Esophagus squamous epithelium (tissue), 5 donors: ENCODE measurements at regions not wholly inside any gene's neighbourhood (a gene's known extent, or its start where the extent isn't known, plus 50 kb on each side); places are given as distances from the start of the nearest gene placed in this dataset.

ENCODE experiments used
- DNase-seq: peaks from one replicate; lab custom pipeline; 2025; lab: John Stamatoyannopoulos, UW
- H3K27ac ChIP-seq, 4 donors: fragments of 200-600 bp; sonication (generic); one replicate each; pipeline ENCODE4 v1.5.1; 2016 to 2019; ENCODE audit warnings: mild to moderate bottlenecking in 1 of 4
- H3K27me3 ChIP-seq, 4 donors: fragments of 200-600 bp; sonication (generic); 1 replicate in 3 of 4; 2 replicates in 1 of 4; pipeline versions ENCODE4 v1.5.1 to v1.6.0; 2017 to 2021; ENCODE audit warnings: antibody characterized with exemption in 1 of 4
- H3K36me3 ChIP-seq, 3 donors: fragments of 200-600 bp; sonication (generic); one replicate each; pipeline ENCODE4 v1.5.1; 2016 to 2019
- H3K4me1 ChIP-seq, 3 donors: fragments of 200-600 bp; sonication (generic); one replicate each; pipeline ENCODE4 v1.5.1; 2017 to 2019
- H3K4me3 ChIP-seq, 4 donors: fragments of 200-600 bp; sonication (generic); 1 replicate in 3 of 4; 2 replicates in 1 of 4; pipeline ENCODE4 v1.5.1; 2016 to 2019; ENCODE audit warnings: mild to moderate bottlenecking in 2 of 4, moderate library complexity in 1 of 4
- H3K9me3 ChIP-seq, 3 donors: fragments of 200-600 bp; sonication (generic); one replicate each; pipeline ENCODE4 v1.5.1; 2016 to 2019
- POLR2A ChIP-seq, 4 donors: fragments of 450-650 bp; IDR thresholded peaks; one replicate each; pipeline ENCODE4 v1.6.1; 2017; ENCODE audit warnings: antibody characterized with exemption in 4 of 4, mild to moderate bottlenecking in 4 of 4, moderate library complexity in 3 of 4
- WGBS, 2 donors: methylation state at CpG; one replicate each; pipeline ENCODE4 v1.1.5; 2018; 5-methylcytosine and 5-hydroxymethylcytosine counted together
- intact Hi-C: fragments of 100-400 bp; cut with DNase I; formaldehyde crosslinking; loops from one replicate; pipeline ENCODE4 v1.15.0; 2022
- TF ChIP-seq, protein P1 (sequence below), 6 experiments: fragments of 450-650 bp in 4 of 6; fragments of 200-600 bp in 2 of 6; sonication (generic) in 2 of 6; IDR thresholded peaks; one replicate each; pipeline ENCODE4 v1.5.1; 2016 to 2019; ENCODE audit warnings: antibody characterized with exemption in 6 of 6, mild to moderate bottlenecking in 4 of 6, moderate library complexity in 4 of 6
- donor health status: DM: yes; HTN: yes; CAD: no.

DNA sequence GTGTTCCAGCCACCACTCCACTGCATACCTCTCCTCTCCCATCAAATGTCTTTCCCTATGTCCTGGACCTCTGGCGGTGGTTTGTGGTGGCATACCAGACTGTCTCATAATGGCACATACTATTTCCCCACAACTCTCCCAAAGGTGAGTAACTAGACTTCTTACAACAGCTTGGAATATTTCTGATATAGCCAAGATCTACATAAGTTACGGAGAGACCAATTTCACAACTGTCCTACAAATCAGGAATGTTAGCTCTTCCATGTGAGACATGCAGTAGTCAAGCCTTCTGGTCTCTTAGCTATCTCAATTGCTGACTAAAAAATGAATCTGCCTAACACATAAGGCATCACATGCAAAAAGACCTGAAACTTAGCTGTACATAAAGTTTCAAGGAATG is 588.9 kb downstream of the RNF144B start:
- H3K27ac ChIP-seq: no peak overlapping the region

DNA sequence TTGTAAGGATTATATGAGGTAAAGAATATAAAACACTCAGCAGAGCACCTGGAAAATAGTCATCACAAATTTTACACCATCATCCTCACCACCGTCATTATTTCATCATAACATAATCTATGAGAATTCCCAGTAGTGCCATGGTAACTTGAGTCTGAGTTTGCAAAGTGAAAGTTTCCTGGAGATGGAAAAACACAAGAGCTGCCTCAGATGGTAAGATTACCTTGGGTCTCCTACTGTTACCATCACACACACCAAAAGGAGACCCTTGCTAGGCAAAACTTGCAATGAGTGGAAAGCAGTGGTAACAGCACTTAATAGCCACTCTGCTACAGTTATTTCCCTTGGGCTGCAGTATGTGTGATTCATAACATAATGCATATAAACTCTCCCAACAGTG is 589.8 kb downstream of the RNF144B start:
- WGBS, 2 donors: 60 to 76% methylated on average over 1 of the region's 1 CpG
- Histone ChIP-seq H3K36me3 (no peaks in the 10 kb centered on the region), H3K27ac (no peak overlapping the region), H3K27me3 (no peaks in the 10 kb centered on the region), H3K4me3 (no peak overlapping the region), H3K4me1 (no peaks in the 10 kb centered on the region), H3K9me3 (no peaks in the 10 kb centered on the region)
- intact Hi-C loops: no loop called here
- TF ChIP-seq, protein P1, sequence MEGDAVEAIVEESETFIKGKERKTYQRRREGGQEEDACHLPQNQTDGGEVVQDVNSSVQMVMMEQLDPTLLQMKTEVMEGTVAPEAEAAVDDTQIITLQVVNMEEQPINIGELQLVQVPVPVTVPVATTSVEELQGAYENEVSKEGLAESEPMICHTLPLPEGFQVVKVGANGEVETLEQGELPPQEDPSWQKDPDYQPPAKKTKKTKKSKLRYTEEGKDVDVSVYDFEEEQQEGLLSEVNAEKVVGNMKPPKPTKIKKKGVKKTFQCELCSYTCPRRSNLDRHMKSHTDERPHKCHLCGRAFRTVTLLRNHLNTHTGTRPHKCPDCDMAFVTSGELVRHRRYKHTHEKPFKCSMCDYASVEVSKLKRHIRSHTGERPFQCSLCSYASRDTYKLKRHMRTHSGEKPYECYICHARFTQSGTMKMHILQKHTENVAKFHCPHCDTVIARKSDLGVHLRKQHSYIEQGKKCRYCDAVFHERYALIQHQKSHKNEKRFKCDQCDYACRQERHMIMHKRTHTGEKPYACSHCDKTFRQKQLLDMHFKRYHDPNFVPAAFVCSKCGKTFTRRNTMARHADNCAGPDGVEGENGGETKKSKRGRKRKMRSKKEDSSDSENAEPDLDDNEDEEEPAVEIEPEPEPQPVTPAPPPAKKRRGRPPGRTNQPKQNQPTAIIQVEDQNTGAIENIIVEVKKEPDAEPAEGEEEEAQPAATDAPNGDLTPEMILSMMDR (IDR thresholded peaks at IDR 0.05): no peak
- TF ChIP-seq POLR2A (IDR thresholded peaks at IDR 0.05): no peak
- no peak for DNase-seq

More for the DNA sequence above, 588.9 kb downstream of the RNF144B start:
- Histone ChIP-seq H3K4me3 (no peak overlapping the region), H3K36me3 (no peaks in the 10 kb centered on the region), H3K9me3 (no peaks in the 10 kb centered on the region), H3K4me1 (no peaks in the 10 kb centered on the region), H3K27me3 (no peaks in the 10 kb centered on the region)
- intact Hi-C loops: no loop called here
- no peak for DNase-seq
- 81 to 96% methylated on average over 2 of the region's 2 CpGs for WGBS, 2 donors
- TF ChIP-seq, protein P1 (IDR thresholded peaks at IDR 0.05): no peak
- no peak for TF ChIP-seq POLR2A (IDR thresholded peaks at IDR 0.05)

DNA sequence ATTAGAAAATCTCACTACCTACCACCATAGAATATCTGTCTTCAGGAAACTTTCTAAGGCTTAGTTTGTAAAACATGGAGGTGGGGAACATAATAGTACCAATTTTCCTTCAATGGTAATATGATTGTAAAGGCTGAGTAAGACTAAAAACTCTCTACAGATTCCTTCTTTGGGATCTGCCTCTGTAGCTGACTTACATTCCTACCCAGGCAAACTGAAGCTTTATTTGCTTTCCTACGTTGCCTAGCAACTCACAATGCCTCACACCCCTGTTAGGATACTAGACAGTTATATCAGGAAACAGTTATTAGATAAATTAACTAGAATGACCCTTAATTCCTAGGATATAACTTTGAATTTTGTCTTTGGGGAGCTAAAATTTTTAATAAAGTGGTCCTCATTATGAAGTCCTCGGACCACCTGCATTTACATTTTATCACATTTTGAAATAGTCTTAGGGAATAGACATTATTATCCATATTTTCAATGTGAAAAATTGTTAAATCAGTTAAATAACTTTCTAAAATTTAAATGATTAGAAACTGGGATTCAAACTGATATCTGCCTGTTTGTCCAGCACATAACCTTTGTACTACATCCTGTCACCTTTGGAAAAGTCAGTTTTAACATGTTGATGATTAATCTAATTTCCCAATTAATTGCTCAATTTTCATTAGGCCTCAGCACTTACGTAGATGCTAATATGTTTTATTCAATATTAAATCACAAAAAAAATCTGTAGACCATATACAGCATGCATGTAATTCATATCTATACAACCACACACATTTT is 591.4 kb downstream of the RNF144B start:
- no peak overlapping the region for H3K27ac ChIP-seq
- H3K9me3 ChIP-seq: no peaks in the 10 kb centered on the region
- no peaks in the 10 kb centered on the region for H3K27me3 ChIP-seq
- TF ChIP-seq, protein P1 (IDR thresholded peaks at IDR 0.05): no peak
- TF ChIP-seq POLR2A (IDR thresholded peaks at IDR 0.05): no peak
- no peak overlapping the region for H3K4me3 ChIP-seq
- DNase-seq: no peak
- WGBS, 2 donors: 51 to 54% methylated on average over 3 of the region's 3 CpGs
- H3K36me3 ChIP-seq: no peaks in the 10 kb centered on the region
- H3K4me1 ChIP-seq: no peaks in the 10 kb centered on the region
- intact Hi-C loops: no loop called here

GRCh38 chr6:18985061-18985460 is 597.9 kb downstream of the RNF144B start:
- peaks cover 0 to 3% (median 0%) of the 10 kb centered on the region in 3 donors for H3K4me1 ChIP-seq
- no peak overlapping the region for H3K27ac ChIP-seq
- no peaks in the 10 kb centered on the region for H3K36me3 ChIP-seq
- intact Hi-C loops: no loop called here
- H3K4me3 ChIP-seq: no peak overlapping the region
- H3K9me3 ChIP-seq: no peaks in the 10 kb centered on the region
- 78 to 84% methylated on average over 8 of the region's 8 CpGs for WGBS, 2 donors
- H3K27me3 ChIP-seq: no peaks in the 10 kb centered on the region
- DNase-seq: no peak
- TF ChIP-seq, protein P1 (IDR thresholded peaks at IDR 0.05): no peak
- TF ChIP-seq POLR2A (IDR thresholded peaks at IDR 0.05): no peak

GRCh38 chr6:18985996-18986395 is 598.8 kb downstream of the RNF144B start:
- no peak for DNase-seq
- intact Hi-C loops: no loop called here

More at GRCh38 chr6:18985996-18986395, 598.8 kb downstream of the RNF144B start:
- no peaks in the 10 kb centered on the region for H3K9me3 ChIP-seq
- no peaks in the 10 kb centered on the region for H3K27me3 ChIP-seq
- no peak overlapping the region for H3K27ac ChIP-seq
- peaks cover 0 to 9% (median 4%) of the 10 kb centered on the region in 3 donors for H3K4me1 ChIP-seq
- TF ChIP-seq POLR2A (IDR thresholded peaks at IDR 0.05): no peak
- TF ChIP-seq, protein P1 (IDR thresholded peaks at IDR 0.05): no peak
- H3K4me3 ChIP-seq: no peak overlapping the region
- 54 to 60% methylated on average over 2 of the region's 2 CpGs for WGBS, 2 donors
- H3K36me3 ChIP-seq: no peaks in the 10 kb centered on the region
